H4 (cell line): ENCODE measurements at regions not wholly inside any gene's neighbourhood (a gene's known extent, or its start where the extent isn't known, plus 50 kb on each side); places are given as distances from the start of the nearest gene placed in this dataset.

Experiments
- DNase-seq: peaks from one replicate; pipeline ENCODE4 v3.0.0-alpha.2; 2015; ENCODE audit warnings: low spot score

GRCh38 chr10:104576611-104577010 lies 64.5 kb upstream of the SORCS3 start:
- no peak for DNase-seq

GRCh38 chr10:104577163-104577562 lies 63.9 kb upstream of the SORCS3 start:
- no peak for DNase-seq

- DNase-seq = no peak
These were observed 63.1 kb upstream of the SORCS3 start for GRCh38 chr10:104577861-104578521.

- no peak for DNase-seq
These were observed 62.4 kb upstream of the SORCS3 start for GRCh38 chr10:104578671-104579070.

- DNase-seq = no peak
These were observed 62.0 kb upstream of the SORCS3 start for GRCh38 chr10:104579136-104579535.

- no peak for DNase-seq
These were observed 60.8 kb upstream of the SORCS3 start for GRCh38 chr10:104580321-104580720.

GRCh38 chr10:104580774-104581675 lies 60.1 kb upstream of the SORCS3 start:
- DNase-seq = peak; percentile 43

- no peak for DNase-seq
These were observed 59.0 kb upstream of the SORCS3 start for GRCh38 chr10:104581884-104582601.

GRCh38 chr10:104582602-104582951 lies 58.5 kb upstream of the SORCS3 start:
- DNase-seq = no peak

GRCh38 chr10:104582966-104583365 lies 58.1 kb upstream of the SORCS3 start:
- no peak for DNase-seq

GRCh38 chr10:104584541-104584940 lies 56.5 kb upstream of the SORCS3 start:
- DNase-seq = no peak

GRCh38 chr10:104587751-104588150 lies 53.3 kb upstream of the SORCS3 start:
- no peak for DNase-seq

- DNase-seq = no peak
These were observed 51.7 kb upstream of the SORCS3 start for GRCh38 chr10:104589431-104589830.

GRCh38 chr10:104589871-104590270 lies 51.2 kb upstream of the SORCS3 start:
- peak; percentile 31 for DNase-seq
